PFSK-1 (cell line): ENCODE measurements at regions not wholly inside any gene's neighbourhood (a gene's known extent, or its start where the extent isn't known, plus 50 kb on each side); places are given as distances from the start of the nearest gene placed in this dataset.

Source experiments
- FOXP2 ChIP-seq: optimal IDR thresholded peaks from 2 replicates; pipeline ENCODE3; 2011; ENCODE audit warnings: borderline replicate concordance, control low read depth, inconsistent platforms; ENCODE audit not compliant: insufficient read depth; ENCODE audit errors: extremely low read length, extremely low read depth
- POLR2AphosphoS5 ChIP-seq: IDR thresholded peaks from 2 replicates; pipeline ENCODE4 v1.6.1; 2012; ENCODE audit warnings: low read depth, mild to moderate bottlenecking, control low read depth, low read length, moderate library complexity
- REST ChIP-seq, 2 experiments: IDR thresholded peaks; 2 replicates each; pipeline versions ENCODE4 v1.6.1 to v1.8.0; 2011 to 2012; ENCODE audit warnings: low read depth in 2 of 2, low read length in 2 of 2, control low read depth in 1 of 2, inconsistent platforms in 1 of 2, mild to moderate bottlenecking in 1 of 2, moderate library complexity in 1 of 2; ENCODE audit not compliant: insufficient read depth in 1 of 2
- SIN3A ChIP-seq: IDR thresholded peaks from 2 replicates; pipeline ENCODE4 v1.6.1; 2012; ENCODE audit warnings: mild to moderate bottlenecking, low read length, moderate library complexity, borderline replicate concordance; ENCODE audit not compliant: insufficient read depth
- TAF1 ChIP-seq: IDR thresholded peaks from 2 replicates; pipeline ENCODE4 v1.6.1; 2012; ENCODE audit warnings: low read length, control low read depth, borderline replicate concordance; ENCODE audit not compliant: insufficient read depth

GRCh38 chr3:160114355-160114995 is 110.7 kb upstream of the C3orf80 start:
- TF ChIP-seq SIN3A (no peak), REST (IDR thresholded peaks at IDR 0.05; ENCODE audit: insufficient read depth in 1 of 2, low read depth in 2 of 2, low read length in 2 of 2) (no peak), POLR2AphosphoS5 (no peak), FOXP2 (no peak), TAF1 (no peak)

GRCh38 chr3:160115387-160115786 is 109.8 kb upstream of the C3orf80 start:
- TF ChIP-seq FOXP2, result no peak
- no peak for TF ChIP-seq TAF1

GRCh38 chr3:160124224-160124623 is 101.0 kb upstream of the C3orf80 start:
- TF ChIP-seq SIN3A (no peak), POLR2AphosphoS5 (no peak), REST (IDR thresholded peaks at IDR 0.05; ENCODE audit: insufficient read depth in 1 of 2, low read depth in 2 of 2, low read length in 2 of 2) (no peak), TAF1 (no peak), FOXP2 (no peak)

GRCh38 chr3:160125258-160125657 is 100.0 kb upstream of the C3orf80 start:
- no peak for TF ChIP-seq SIN3A

GRCh38 chr3:160126051-160126450 is 99.2 kb upstream of the C3orf80 start:
- no peak for TF ChIP-seq TAF1
- TF ChIP-seq POLR2AphosphoS5, result no peak
- no peak for TF ChIP-seq REST (IDR thresholded peaks at IDR 0.05; ENCODE audit: insufficient read depth in 1 of 2, low read depth in 2 of 2, low read length in 2 of 2)
- no peak for TF ChIP-seq SIN3A
- no peak for TF ChIP-seq FOXP2

- TF ChIP-seq SIN3A (no peak), TAF1 (no peak), REST (IDR thresholded peaks at IDR 0.05; ENCODE audit: insufficient read depth in 1 of 2, low read depth in 2 of 2, low read length in 2 of 2) (no peak), POLR2AphosphoS5 (no peak), FOXP2 (no peak)
These were observed 98.5 kb upstream of the C3orf80 start for GRCh38 chr3:160126761-160127160.
